ENCODE measurements at regions not wholly inside any gene's neighbourhood (a gene's known extent, or its start where the extent isn't known, plus 50 kb on each side); places are given as distances from the start of the nearest gene placed in this dataset.

- TF ChIP-seq CSDC2 (CRISPR knock-in tag; IDR thresholded peaks at IDR 0.05) (no peak), TOX (CRISPR knock-in tag; IDR thresholded peaks at IDR 0.05; ENCODE audit: borderline replicate concordance) (no peak), TCF4 (CRISPR knock-in tag; IDR thresholded peaks at IDR 0.05; ENCODE audit: borderline replicate concordance) (no peak), ARNTL (CRISPR knock-in tag; IDR thresholded peaks at IDR 0.05; ENCODE audit: borderline replicate concordance, low read depth) (no peak), ISL1 (CRISPR knock-in tag; IDR thresholded peaks at IDR 0.05) (no peak), ZFP30 (CRISPR knock-in tag; IDR thresholded peaks at IDR 0.05) (no peak), RARB (CRISPR knock-in tag; IDR thresholded peaks at IDR 0.05) (no peak), CREB5 (CRISPR knock-in tag; IDR thresholded peaks at IDR 0.05; ENCODE audit: low read depth) (no peak), ZFP3 (CRISPR knock-in tag; IDR thresholded peaks at IDR 0.05) (no peak)
- TF ChIP-seq, protein P1, sequence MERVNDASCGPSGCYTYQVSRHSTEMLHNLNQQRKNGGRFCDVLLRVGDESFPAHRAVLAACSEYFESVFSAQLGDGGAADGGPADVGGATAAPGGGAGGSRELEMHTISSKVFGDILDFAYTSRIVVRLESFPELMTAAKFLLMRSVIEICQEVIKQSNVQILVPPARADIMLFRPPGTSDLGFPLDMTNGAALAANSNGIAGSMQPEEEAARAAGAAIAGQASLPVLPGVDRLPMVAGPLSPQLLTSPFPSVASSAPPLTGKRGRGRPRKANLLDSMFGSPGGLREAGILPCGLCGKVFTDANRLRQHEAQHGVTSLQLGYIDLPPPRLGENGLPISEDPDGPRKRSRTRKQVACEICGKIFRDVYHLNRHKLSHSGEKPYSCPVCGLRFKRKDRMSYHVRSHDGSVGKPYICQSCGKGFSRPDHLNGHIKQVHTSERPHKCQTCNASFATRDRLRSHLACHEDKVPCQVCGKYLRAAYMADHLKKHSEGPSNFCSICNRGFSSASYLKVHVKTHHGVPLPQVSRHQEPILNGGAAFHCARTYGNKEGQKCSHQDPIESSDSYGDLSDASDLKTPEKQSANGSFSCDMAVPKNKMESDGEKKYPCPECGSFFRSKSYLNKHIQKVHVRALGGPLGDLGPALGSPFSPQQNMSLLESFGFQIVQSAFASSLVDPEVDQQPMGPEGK (CRISPR knock-in tag; IDR thresholded peaks at IDR 0.05; ENCODE audit: borderline replicate concordance), result no peak
- TF ChIP-seq, protein P2, sequence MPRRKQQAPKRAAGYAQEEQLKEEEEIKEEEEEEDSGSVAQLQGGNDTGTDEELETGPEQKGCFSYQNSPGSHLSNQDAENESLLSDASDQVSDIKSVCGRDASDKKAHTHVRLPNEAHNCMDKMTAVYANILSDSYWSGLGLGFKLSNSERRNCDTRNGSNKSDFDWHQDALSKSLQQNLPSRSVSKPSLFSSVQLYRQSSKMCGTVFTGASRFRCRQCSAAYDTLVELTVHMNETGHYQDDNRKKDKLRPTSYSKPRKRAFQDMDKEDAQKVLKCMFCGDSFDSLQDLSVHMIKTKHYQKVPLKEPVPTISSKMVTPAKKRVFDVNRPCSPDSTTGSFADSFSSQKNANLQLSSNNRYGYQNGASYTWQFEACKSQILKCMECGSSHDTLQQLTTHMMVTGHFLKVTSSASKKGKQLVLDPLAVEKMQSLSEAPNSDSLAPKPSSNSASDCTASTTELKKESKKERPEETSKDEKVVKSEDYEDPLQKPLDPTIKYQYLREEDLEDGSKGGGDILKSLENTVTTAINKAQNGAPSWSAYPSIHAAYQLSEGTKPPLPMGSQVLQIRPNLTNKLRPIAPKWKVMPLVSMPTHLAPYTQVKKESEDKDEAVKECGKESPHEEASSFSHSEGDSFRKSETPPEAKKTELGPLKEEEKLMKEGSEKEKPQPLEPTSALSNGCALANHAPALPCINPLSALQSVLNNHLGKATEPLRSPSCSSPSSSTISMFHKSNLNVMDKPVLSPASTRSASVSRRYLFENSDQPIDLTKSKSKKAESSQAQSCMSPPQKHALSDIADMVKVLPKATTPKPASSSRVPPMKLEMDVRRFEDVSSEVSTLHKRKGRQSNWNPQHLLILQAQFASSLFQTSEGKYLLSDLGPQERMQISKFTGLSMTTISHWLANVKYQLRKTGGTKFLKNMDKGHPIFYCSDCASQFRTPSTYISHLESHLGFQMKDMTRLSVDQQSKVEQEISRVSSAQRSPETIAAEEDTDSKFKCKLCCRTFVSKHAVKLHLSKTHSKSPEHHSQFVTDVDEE (CRISPR knock-in tag; IDR thresholded peaks at IDR 0.05), result no peak
Observed at GRCh38 chr6:44060612-44061374, 66.5 kb downstream of the MRPL14 start.
